ENCODE measurements at regions not wholly inside any gene's neighbourhood (a gene's known extent, or its start where the extent isn't known, plus 50 kb on each side); places are given as distances from the start of the nearest gene placed in this dataset.

DNA sequence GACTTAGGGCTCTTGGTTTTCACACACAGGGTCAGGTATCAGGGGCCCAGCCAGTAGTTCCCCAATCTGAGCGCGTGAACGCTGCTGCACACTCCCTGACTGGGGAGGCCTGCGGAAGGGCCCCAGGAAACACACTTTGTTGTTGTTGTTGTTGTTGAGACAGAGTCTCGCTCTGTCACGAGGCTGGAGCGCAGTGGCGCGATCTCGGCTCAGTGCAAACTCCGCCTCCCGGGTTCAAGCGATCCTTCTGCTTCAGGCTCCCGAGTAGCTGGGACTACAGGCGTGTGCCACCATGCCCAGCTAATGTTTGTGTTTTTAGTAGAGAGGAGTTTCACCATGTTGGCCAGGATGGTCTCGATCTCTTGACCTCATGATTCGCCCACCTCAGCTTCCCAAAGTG is 190.4 kb upstream of the GPR12 start:
- ATAC-seq: peak; percentile 5
- peak; percentile 41 to 49 for DNase-seq
- intact Hi-C loops (cut with DNase I, micrococcal nuclease): no loop called here

DNA sequence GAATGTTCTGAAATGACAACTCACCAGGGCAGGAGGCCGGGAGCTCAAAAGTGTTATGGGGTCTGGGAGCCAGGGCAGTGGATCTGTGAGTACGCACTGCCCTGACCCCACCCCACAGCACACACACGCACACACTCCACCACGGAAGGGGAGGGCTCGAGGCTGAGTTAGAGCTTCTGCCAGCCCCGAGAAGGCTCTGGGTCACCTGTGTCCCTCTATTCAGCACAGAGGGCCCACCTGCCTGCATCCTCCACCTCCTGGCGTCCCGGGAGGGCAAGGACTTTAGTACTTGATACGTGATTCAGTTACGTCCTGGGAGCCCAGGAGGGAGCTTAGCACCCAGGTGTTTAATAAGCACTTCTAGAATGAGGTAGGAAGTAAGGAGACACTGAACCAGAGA is 190.0 kb upstream of the GPR12 start:
- intact Hi-C loops (cut with DNase I, micrococcal nuclease): no loop called here
- ATAC-seq (peak; percentile 46), DNase-seq (peak; percentile 62 to 63)

DNA sequence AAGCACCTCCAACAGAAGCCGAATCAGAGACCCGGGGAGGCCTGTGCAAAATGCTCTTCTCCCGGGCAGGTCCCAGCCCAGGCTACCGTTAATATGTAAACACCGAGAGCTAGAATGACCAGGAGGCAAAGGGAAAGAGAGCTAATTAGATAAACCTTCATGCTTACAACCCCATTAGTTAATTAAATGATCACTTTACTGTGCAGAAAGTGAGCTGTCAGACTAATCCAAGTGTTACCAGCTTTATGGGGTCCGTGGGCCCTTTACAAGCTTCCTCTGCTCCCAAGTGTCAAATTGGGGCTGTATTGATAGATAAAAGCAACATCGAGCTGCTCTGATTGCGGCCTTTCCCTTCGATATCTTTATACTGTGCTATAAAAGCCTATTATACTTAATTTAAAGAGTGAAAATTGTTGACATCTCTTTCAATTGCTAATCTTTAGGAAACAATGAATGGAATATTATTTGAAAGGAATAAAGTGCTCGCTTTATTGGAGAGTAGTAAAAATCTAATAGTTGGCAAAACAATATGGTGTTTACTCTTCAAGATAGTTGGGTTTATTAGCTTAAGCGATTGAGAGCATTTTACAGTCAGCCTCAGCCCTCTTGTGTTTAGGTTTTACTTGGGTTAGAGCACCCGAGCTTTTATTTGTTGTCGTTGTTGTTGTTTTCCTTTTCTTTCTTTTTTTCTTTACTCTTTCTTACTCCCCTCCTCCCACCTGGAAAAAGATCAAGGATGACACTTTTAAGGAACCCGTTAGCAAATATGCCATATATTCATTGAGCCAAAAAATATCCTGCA is 189.3 kb upstream of the GPR12 start:
- DNase-seq (no peak), ATAC-seq (peak; percentile 8)
- intact Hi-C loops (cut with DNase I, micrococcal nuclease): loop anchor here in 1 of 2 donors (5.0 kb wide), 1 partner anchor 412 kb away; no protein-coding TSS in a partner anchor

DNA sequence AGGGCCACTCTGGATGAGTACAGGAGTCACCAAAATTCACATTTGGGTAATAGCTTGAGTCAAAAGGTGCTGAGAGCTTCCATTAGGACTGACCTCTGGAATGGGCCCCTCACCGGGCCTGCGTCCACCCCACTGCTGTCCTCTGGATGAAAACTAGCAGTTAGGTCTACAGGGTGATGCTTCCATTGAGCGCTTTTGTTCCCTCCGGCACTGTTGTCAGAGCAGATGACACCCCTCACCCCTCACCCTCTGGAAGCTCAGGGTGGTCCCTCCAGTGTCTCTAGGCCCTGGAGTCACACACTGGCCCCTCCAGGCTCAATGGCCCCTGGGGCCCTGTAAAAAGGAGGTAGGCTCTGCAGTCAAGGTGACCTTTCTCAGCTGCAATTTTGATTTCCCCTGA is 187.8 kb upstream of the GPR12 start:
- no peak for DNase-seq

DNA sequence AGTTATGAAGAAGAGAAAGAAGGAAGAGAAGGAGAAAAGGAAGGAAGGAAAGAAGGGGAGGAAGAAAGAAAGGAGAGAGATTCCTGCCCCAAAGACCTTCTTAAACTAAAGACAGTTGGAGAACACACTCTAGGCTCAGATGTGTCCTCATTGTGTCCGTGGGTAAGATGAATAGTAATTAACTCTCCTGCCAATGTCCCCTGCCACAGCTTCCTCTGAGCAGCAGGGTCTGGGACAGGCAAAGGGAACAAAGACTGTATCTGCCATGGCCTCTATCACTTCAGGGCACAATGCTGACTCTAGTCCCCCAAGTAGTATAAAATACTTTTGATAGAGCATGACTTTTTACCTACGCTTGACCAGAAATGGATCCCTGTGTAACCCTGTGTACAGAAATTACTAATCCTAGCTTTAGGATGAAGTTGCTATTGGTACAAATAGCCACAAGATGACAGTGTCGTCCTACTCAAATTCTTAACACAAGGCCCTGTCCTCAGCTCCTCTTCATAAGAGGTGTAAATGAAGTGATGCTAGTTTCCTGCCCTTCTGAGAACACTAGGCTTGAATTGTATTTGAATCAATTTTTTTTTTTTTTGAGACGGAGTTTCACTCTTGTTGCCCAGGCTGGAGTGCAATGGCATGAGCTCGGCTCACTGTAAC is 186.2 kb upstream of the GPR12 start:
- intact Hi-C loops (cut with DNase I, micrococcal nuclease): loop anchor here in 1 of 2 donors (2.0 to 5.0 kb wide), 2 partner anchors 38 to 415 kb away; no protein-coding TSS in a partner anchor
- DNase-seq (no peak), ATAC-seq (peak; percentile 20)

More for the DNA sequence above, 187.8 kb upstream of the GPR12 start:
- intact Hi-C loops (cut with DNase I, micrococcal nuclease): loop anchor here in 1 of 2 donors (5.0 kb wide), 1 partner anchor 414 kb away; no protein-coding TSS in a partner anchor
- no peak for ATAC-seq

DNA sequence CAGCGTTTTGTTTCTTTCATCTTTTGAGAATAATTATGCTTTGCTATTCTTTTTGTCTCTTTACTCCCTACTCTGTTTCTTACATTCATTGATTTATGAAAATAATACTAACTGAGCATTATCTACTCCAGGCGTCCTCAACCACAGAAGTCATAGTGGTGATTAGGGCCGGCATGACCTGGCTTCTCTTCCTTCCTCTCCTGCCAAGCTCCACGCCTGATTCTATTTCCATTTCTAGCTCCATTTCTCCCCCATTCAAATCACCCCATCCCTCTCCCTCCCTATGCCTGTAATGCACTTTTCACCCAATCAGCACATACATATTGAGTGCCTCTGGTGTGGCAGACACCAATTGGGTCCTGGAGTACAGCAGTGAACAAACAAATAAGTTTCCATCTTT is 183.2 kb upstream of the GPR12 start:
- intact Hi-C loops (cut with DNase I, micrococcal nuclease): no loop called here
- ATAC-seq: no peak

DNA sequence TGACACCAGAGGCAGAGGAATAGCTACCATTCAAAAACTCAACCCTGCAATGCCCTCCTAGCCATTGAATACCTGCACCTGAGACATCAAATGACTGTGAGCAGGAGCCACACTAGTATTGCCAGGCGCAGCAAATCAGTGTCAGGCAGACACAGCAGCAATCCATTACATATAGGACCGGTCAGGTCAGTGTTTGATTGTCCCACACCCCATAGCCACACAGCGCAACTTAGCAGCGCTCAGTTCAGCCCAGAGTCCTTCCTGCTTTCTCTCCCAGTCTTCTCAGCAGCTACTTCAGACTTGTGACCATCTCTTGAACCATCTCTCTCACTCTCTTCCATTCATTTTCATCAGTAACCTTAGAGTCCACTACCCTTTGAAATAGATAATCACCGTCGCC is 181.6 kb upstream of the GPR12 start:
- ATAC-seq (peak; percentile 61), DNase-seq (peak in 1 of 2 donors; percentile 18)
- intact Hi-C loops (cut with DNase I, micrococcal nuclease): no loop called here

More for the DNA sequence above, 183.2 kb upstream of the GPR12 start:
- no peak for DNase-seq

DNA sequence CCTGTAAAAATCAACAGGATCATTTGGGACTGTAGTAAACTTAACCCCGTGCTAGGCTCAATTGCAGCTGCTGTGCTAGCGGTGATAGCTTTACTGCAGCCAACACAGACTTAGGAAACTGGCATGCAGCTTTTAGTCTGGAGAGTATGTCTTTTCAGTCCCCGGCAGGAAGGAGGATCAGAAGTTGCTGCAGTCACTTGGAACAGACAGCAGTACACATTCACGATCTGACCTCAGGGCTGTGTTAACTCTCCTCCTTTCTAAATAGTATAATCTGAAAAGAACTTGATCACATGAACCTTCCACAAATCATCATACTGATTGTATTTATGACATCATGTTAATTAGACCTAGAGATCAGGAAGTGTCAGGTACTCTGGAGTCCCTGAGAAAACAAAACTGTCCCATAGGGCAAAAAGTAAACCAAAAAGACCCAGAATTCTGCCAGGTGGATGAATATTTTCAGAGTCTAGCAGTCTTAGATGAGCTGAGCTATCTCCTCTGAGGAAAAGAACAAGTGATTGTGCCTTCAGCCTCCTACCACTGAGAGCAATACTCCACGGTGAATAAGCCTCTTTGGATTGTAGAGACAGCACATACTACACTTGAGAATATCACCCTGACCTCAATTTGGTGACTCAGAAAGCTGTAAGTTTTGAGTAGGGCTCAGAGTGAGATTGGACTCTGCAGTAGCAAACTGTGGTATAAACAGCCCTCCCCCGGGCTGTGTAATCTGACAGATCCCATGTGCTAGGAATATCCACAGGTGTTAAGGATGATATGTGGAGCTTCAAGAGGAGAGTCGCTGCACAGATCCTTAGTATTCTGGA is 181.0 kb upstream of the GPR12 start:
- peak; percentile 76 for ATAC-seq
- intact Hi-C loops (cut with DNase I, micrococcal nuclease): no loop called here
- peak in 1 of 2 donors; percentile 15 for DNase-seq

DNA sequence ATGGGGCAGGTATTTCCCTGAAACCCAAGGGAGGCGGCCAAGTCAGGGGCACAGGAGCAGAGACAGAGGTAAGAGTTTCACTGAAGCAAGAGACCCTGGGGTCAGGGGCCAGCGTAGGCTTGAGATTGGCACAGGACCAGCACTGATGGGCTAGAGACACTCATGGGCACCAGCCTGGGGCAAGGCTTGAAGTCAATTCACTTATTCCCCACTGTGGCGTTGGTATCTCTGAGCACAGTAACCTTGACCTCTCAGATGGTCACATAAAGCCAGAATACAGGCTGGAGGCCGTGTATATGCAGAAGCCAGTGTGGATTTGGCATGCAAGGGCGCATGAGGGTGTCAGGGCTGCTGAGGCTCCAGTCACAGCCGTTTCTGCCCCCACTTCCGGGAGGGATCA is 173.5 kb upstream of the GPR12 start:
- intact Hi-C loops (cut with DNase I, micrococcal nuclease): no loop called here
- no peak for DNase-seq
- ATAC-seq: no peak

DNA sequence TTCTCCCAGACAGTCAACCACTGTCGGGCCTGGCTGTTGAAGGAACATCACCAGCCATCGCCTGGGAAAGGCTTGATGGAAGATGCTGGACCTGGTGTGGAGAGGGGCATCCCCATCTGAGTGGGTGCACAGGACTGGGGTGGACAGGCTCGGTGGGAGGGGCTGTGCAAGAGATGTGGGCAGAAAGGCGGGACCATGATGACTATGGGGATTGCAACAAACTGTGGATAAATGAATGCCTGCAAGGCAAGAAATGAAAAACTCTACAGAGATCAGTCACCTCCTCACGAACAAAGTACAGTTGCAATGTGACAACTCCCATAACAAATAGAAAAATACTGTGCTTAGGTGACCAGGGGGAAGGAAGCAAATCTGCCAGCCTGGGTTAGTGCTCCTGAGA is 171.9 kb upstream of the GPR12 start:
- ATAC-seq (peak; percentile 53), DNase-seq (no peak)
- intact Hi-C loops (cut with DNase I, micrococcal nuclease): no loop called here

DNA sequence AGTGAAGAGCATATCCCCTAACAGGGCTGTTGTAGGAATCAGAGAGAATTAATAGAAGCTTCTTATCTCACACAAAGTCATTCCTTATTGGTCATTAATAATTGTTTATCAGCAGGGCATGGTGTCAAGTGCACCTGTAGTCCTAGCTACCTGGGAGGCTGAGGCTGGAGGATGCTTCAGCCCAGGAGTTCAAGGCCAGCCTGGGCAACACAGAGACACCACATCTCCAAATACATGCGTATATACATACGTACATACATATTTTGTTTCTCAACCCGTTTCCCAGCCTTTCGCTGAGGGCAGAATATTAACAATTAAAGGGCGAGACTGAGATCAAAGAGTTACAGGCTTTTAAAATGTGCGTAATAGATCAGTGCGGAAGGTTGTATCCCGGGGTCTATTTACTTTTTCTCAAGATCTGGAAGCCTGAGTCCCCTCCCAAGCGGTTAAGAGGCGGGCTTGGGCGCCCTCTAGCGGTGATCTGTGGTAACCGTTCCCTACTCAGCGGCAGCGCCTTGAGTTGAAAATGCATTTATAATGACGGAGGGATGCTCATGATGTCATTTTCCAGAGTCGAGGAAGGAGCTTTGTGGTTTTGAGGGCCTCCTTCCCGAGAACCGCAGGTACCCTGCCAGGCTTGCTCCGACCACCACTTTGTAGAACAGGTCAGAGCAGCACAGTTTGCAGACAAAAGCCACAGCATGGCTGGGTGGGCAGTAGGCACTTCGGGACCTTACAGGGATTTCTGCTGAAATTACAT is 169.6 kb upstream of the GPR12 start:
- DNase-seq (peak in 1 of 2 donors; percentile 73), ATAC-seq (peak; percentile 75)
- intact Hi-C loops (cut with DNase I, micrococcal nuclease): loop anchor here in 1 of 2 donors (10.0 kb wide), 1 partner anchor 215 kb away; no protein-coding TSS in a partner anchor

DNA sequence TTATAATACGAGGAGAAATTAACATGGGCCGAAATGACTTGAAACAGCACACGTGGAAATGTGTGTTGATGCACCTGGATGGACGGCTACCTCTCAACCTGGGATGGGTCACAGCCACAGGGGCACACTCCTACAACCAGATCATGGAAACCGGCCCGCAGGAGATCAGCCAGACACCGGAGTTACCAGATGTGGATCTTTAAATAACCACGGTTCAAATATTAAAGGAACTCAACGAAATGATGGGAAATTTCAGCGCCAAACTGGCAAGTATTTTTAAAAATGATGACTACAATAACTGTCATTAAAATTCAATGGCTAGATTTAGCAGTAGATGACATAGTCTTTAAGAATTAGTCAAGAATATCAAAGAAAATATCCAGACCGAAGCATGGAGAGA is 166.9 kb upstream of the GPR12 start:
- intact Hi-C loops (cut with DNase I, micrococcal nuclease): loop anchor here in 1 of 2 donors (10.0 kb wide), 1 partner anchor 213 kb away; no protein-coding TSS in a partner anchor
- DNase-seq (no peak), ATAC-seq (no peak)

DNA sequence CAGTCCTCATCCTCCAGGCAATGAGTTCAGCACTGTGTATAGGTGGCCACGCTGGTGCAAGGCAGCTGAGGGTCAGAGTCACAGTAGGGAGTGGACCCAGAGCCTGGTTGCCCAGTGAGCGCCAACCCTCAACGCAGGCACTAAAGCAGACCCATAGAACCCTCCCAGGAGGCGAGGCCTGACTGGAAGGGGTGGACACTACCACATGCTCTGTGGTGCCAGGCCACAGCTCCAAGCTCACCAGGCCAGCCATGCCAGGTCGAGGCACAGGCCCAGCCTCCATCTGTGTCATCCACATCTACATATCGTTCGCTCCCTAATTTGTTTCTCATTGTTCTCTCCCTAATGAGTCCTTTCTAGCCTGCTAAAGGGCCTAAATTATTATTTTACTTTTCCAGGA is 165.8 kb upstream of the GPR12 start:
- ATAC-seq: no peak
- DNase-seq: no peak
- intact Hi-C loops (cut with DNase I, micrococcal nuclease): loop anchor here in 1 of 2 donors (10.0 kb wide), 1 partner anchor 212 kb away; no protein-coding TSS in a partner anchor

DNA sequence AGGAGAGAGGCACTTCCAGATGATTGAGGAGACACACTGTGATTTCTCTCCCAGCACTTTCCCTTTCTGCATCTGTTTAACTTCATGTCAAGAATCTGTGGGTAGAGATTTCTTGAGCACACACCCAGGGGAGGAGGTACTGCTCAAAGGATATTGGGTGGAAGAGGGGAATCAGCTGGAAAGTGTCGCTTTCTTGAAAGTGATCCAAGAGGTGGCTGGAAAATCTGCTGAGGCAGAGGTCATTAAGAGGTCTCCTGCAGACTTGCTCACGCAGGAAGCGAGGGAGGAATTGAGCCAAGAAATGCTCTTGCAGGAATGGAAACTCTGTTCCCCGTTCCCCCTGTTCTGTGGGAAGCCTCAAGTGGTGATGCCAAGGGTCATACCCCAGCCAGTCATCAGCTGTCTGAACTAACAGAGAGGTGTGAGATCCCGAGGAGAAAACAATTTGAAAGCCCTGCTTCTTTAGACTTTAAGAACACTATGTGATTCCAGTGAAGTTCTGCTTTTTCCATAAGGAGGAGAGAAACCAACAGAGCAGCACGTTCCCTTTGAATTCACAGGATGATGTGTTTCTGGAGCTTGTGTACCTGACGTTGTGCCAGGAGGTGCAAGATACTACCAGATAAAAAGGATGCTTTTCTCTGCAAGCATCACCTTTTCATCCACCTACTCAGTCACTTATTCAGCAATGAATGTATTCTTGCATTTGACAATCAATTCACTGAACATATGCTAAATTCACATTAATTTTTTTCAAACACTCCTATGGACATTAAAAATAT is 163.4 kb upstream of the GPR12 start:
- ATAC-seq (no peak), DNase-seq (no peak)
- intact Hi-C loops (cut with DNase I, micrococcal nuclease): loop anchor here in 1 of 2 donors (10.0 kb wide), 1 partner anchor 209 kb away; no protein-coding TSS in a partner anchor

DNA sequence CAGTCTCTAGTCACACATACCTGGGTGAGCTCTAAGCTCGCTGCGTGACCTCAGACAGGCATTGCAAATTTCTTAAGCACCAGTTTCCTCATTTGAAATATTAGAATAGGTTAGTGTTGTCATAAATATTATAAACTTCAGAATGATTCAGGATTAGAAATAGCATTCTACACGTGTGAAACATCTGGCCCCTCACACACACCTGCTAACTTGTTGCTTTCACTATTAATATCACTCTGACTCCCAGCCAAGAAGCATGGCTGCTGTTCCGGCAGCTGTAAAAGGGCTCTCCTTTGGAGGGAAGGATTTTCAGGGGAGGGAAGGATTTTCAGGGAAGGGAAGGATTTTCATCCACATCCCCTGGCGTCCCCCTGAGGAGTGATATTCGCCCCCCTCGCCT is 161.3 kb upstream of the GPR12 start:
- intact Hi-C loops (cut with DNase I, micrococcal nuclease): loop anchor here in 1 of 2 donors (10.0 kb wide), 1 partner anchor 207 kb away; no protein-coding TSS in a partner anchor
- ATAC-seq (no peak), DNase-seq (no peak)

DNA sequence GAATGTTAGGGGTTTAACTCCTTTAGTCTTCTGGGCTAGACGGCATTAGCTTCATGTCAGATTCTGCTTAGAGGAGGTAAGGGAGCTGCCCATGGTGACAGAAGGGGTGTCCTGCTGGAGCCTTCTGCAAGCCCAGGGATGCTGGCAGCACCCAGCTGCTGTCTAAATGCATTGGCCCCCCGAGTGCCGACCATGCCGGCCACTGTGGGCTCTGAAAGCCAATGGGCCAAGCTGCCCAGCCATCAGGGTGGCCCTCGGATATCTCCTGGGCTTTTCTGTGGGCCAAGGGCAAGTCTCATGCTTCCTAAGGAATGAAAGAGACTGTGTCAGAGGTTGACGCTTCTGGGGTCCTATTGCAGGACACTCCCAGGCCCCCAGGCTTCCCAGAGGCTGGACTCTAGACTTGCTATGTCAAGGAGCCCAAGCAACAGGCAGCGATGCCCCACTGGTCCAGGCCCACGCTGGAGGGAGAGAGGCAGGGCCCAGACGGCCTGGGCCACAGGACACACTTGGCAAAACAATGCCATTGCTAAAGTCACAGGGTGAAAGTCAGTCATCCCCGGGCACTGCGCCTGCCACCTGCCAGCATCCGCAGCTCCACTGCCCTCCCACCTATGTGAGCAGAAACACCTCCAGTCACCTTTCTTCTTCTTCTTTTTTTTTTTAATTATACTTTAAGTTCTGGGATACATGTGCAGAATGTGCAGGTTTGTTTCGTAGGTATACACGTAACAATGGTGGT is 160.2 kb upstream of the GPR12 start:
- ATAC-seq (no peak), DNase-seq (no peak)
- intact Hi-C loops (cut with DNase I, micrococcal nuclease): loop anchor here in 1 of 2 donors (10.0 kb wide), 1 partner anchor 206 kb away; no protein-coding TSS in a partner anchor

DNA sequence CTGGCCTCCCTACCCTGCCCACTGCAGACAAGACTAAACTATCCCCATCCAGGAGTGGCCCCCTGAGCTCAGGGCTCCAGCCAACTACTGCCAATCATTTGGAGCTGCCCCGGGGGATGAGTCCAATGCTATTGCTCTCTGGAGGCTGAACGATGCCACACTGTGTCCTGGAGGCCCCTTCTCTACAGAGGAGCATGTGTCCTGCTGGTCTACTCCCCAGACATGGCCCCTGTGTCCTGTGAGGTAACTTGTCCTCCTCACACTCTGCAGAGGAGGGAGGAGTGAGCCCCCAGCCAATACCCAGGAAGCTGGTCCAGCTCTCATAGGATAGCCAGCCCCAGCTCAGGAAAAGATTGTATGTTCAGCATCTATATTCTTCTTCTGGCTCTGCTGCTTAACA is 159.1 kb upstream of the GPR12 start:
- intact Hi-C loops (cut with DNase I, micrococcal nuclease): loop anchor here in 1 of 2 donors (10.0 kb wide), 1 partner anchor 205 kb away; no protein-coding TSS in a partner anchor
- DNase-seq (no peak), ATAC-seq (no peak)

Measured in left colon (tissue), 2 donors.